HepG2 (cell line): ENCODE measurements at regions not wholly inside any gene's neighbourhood (a gene's known extent, or its start where the extent isn't known, plus 50 kb on each side); places are given as distances from the start of the nearest gene placed in this dataset.

Source experiments
- ATAC-seq: fragments of 200-7000 bp; cut with Tn5 transposase; 3 replicates; pipeline ENCODE4 v1.9.1; 2020; ENCODE audit warnings: mild to moderate bottlenecking, moderate library complexity
- BruUV-seq: library from RNA; stranded (reverse); fragments of 400-500 nt; replicated peaks from 2 replicates; lab custom pipeline; 2021; lab: Mats Ljungman, UMichigan
- CTCF ChIA-PET: fragments of 300-600 bp; formaldehyde crosslinking; extraction: SDS; loops from one replicate; lab custom pipeline; 2021; ENCODE audit warnings: low total read pairs, inconsistent platforms, low intra/inter-chr PET ratio; lab: Yijun Ruan, JAX
- POLR2A ChIA-PET: fragments of 350-600 bp; sonication (Branson Sonifier 250); formaldehyde crosslinking; loops from one replicate; lab custom pipeline; 2020; ENCODE audit warnings: antibody characterized with exemption, inconsistent platforms; lab: Yijun Ruan, JAX
- DNase-seq: peaks from one replicate; pipeline ENCODE4 v3.0.0-alpha.2; 2015; ENCODE audit warnings: low spot score
- FAIRE-seq: peaks from 3 replicates; lab custom pipeline; 2011; peaks lifted over from hg19 to GRCh38; lab: Jason Lieb, UNC
- H2AFZ ChIP-seq: one replicate; pipeline ENCODE4 v1.6.1; 2011; ENCODE audit warnings: low read length, inconsistent platforms
- H3K27ac ChIP-seq: fragments of 300-600 bp; 3 replicates; pipeline ENCODE4 v1.8.0; 2011; ENCODE audit warnings: mixed run types, mild to moderate bottlenecking, mixed read lengths, low read length, inconsistent platforms; ENCODE audit not compliant: insufficient read depth; ENCODE audit errors: extremely low read length
- H3K27me3 ChIP-seq, 2 experiments: fragments of 200-600 bp in 1 of 2; 2 replicates in 1 of 2; 3 replicates in 1 of 2; pipeline versions ENCODE4 v1.6.0 to v1.8.0; 2011; ENCODE audit warnings: low read length in 2 of 2, mild to moderate bottlenecking in 2 of 2, moderate library complexity in 2 of 2, inconsistent platforms in 1 of 2; ENCODE audit not compliant: insufficient read depth in 2 of 2, control insufficient read depth in 1 of 2
- H3K36me3 ChIP-seq, 2 experiments: fragments of 200-600 bp in 1 of 2; replicated peaks in 1 of 2; 2 replicates in 1 of 2; 3 replicates in 1 of 2; pipeline versions ENCODE4 v1.5.1 to v1.8.0; 2011; ENCODE audit warnings: low read length in 2 of 2, inconsistent platforms in 1 of 2; ENCODE audit not compliant: insufficient read depth in 2 of 2, control insufficient read depth in 1 of 2
- H3K4me1 ChIP-seq: 2 replicates; pipeline ENCODE4 v1.5.1; 2012; ENCODE audit warnings: low read length, inconsistent platforms; ENCODE audit not compliant: insufficient read depth
- H3K4me2 ChIP-seq: 2 replicates; pipeline ENCODE4 v1.6.0; 2011; ENCODE audit warnings: low read depth, low read length, inconsistent platforms
- H3K4me3 ChIP-seq, 3 experiments: fragments of 200-600 bp in 1 of 3; sonication (generic), shearing (Covaris generic) in 1 of 3; replicated peaks in 1 of 3; 2 replicates each; pipeline ENCODE4 v1.5.1; 2011 to 2016; ENCODE audit warnings: low read length in 3 of 3, inconsistent platforms in 2 of 3, low read depth in 2 of 3, mild to moderate bottlenecking in 2 of 3, control low read depth in 1 of 3, mixed read lengths in 1 of 3; ENCODE audit not compliant: insufficient read depth in 1 of 3
- H3K79me2 ChIP-seq: one replicate; pipeline ENCODE4 v1.6.1; 2011; ENCODE audit warnings: low read length, inconsistent platforms; ENCODE audit not compliant: insufficient read depth
- H3K9ac ChIP-seq: 2 replicates; pipeline ENCODE4 v1.6.0; 2011; ENCODE audit warnings: mild to moderate bottlenecking, low read depth, low read length, inconsistent platforms; ENCODE audit not compliant: insufficient read depth
- H3K9me3 ChIP-seq: 2 replicates; pipeline ENCODE4 v1.5.1; 2012; ENCODE audit warnings: mild to moderate bottlenecking, low read length
- H4K20me1 ChIP-seq: 2 replicates; pipeline ENCODE4 v1.6.0; 2011; ENCODE audit warnings: inconsistent platforms, mild to moderate bottlenecking, low read length, moderate library complexity; ENCODE audit not compliant: insufficient read depth
- GTF3A ChIP-seq: sonication (generic); formaldehyde crosslinking; conservative IDR thresholded peaks from 2 replicates; pipeline ENCODE4 v1.4.0; 2020; ENCODE audit warnings: mild to moderate bottlenecking, missing genetic modification reagents
- KDM4B ChIP-seq: sonication (generic); formaldehyde crosslinking; IDR thresholded peaks from 2 replicates; pipeline ENCODE4 v1.4.0; 2020; ENCODE audit warnings: missing genetic modification reagents
- MEIS1 ChIP-seq: sonication (generic); formaldehyde crosslinking; IDR thresholded peaks from 2 replicates; pipeline ENCODE4 v1.9.0; 2021; ENCODE audit warnings: mild to moderate bottlenecking, missing genetic modification reagents, moderate library complexity, borderline replicate concordance
- NCOA5 ChIP-seq: sonication (generic); formaldehyde crosslinking; IDR thresholded peaks from 2 replicates; pipeline ENCODE4 v1.4.0; 2020; ENCODE audit warnings: missing genetic modification reagents
- NFE2L2 ChIP-seq: fragments of 150-350 bp; IDR thresholded peaks from 2 replicates; pipeline ENCODE4 v1.6.1; 2014; ENCODE audit warnings: low read length
- SRSF4 ChIP-seq: fragments of 200-400 bp; formaldehyde crosslinking; IDR thresholded peaks from one replicate; pipeline ENCODE4 v1.6.1; 2018; ENCODE audit warnings: mild to moderate bottlenecking, low read depth, low read length, moderate library complexity; ENCODE audit not compliant: poor library complexity, severe bottlenecking
- TBL1XR1 ChIP-seq: fragments of 150-350 bp; IDR thresholded peaks from 2 replicates; pipeline ENCODE4 v1.6.1; 2014; ENCODE audit warnings: borderline replicate concordance, low read length; ENCODE audit not compliant: partially characterized antibody
- TOPORS ChIP-seq: sonication (generic); formaldehyde crosslinking; IDR thresholded peaks from 2 replicates; pipeline ENCODE4 v1.8.0; 2023; ENCODE audit warnings: mild to moderate bottlenecking, missing genetic modification reagents
- ZBTB21 ChIP-seq: sonication (generic); formaldehyde crosslinking; IDR thresholded peaks from 2 replicates; pipeline ENCODE4 v1.4.0; 2020; ENCODE audit warnings: missing genetic modification reagents
- ZBTB8A ChIP-seq: sonication (generic); formaldehyde crosslinking; IDR thresholded peaks from 2 replicates; pipeline ENCODE4 v1.4.0; 2020; ENCODE audit warnings: mild to moderate bottlenecking, low read depth, missing genetic modification reagents, borderline replicate concordance
- ZFP37 ChIP-seq: sonication (generic); formaldehyde crosslinking; IDR thresholded peaks from 2 replicates; pipeline ENCODE4 v1.4.0; 2020; ENCODE audit warnings: missing genetic modification reagents, borderline replicate concordance
- ZNF121 ChIP-seq: sonication (generic); formaldehyde crosslinking; IDR thresholded peaks from 2 replicates; pipeline ENCODE4 v1.5.0; 2020; ENCODE audit warnings: mild to moderate bottlenecking, missing genetic modification reagents
- ZNF296 ChIP-seq: sonication (generic); formaldehyde crosslinking; conservative IDR thresholded peaks from 2 replicates; pipeline ENCODE4 v1.5.0; 2020; ENCODE audit warnings: mild to moderate bottlenecking, missing genetic modification reagents
- ZNF33A ChIP-seq: sonication (generic); formaldehyde crosslinking; IDR thresholded peaks from 2 replicates; pipeline ENCODE4 v1.5.1; 2020; ENCODE audit warnings: missing genetic modification reagents, mild to moderate bottlenecking, moderate library complexity, borderline replicate concordance
- ZNF441 ChIP-seq: sonication (generic); formaldehyde crosslinking; IDR thresholded peaks from 2 replicates; pipeline ENCODE4 v1.7.0; 2021; ENCODE audit warnings: missing genetic modification reagents, borderline replicate concordance
- ZNF766 ChIP-seq: sonication (generic); formaldehyde crosslinking; IDR thresholded peaks from 2 replicates; pipeline ENCODE4 v1.5.0; 2020; ENCODE audit warnings: missing genetic modification reagents, borderline replicate concordance
- WGBS: methylation state at CpG from one replicate; pipeline ENCODE4 v1.1.6; 2017; ENCODE audit warnings: low lambda C conversion rate; 5-methylcytosine and 5-hydroxymethylcytosine counted together
- in situ Hi-C: cut with HindIII; loops from 2 replicates; pipeline ENCODE4 v1.10.0; 2017; ENCODE audit warnings: low pct_unique_long_range_greater_than_20kb; ENCODE audit not compliant: extremely low pct_ligation_motif_present
- intact Hi-C: fragments of 100-400 bp; cut with micrococcal nuclease; formaldehyde crosslinking; loops from one replicate; pipeline ENCODE4 v1.10.0; 2022; ENCODE audit not compliant: unreplicated experiment
- TF ChIP-seq, protein P1 (sequence below): sonication (generic); formaldehyde crosslinking; IDR thresholded peaks from 2 replicates; pipeline ENCODE4 v1.5.0; 2020; ENCODE audit warnings: missing genetic modification reagents, mild to moderate bottlenecking, borderline replicate concordance
- TF ChIP-seq, protein P2 (sequence below): sonication (generic); formaldehyde crosslinking; IDR thresholded peaks from 2 replicates; pipeline ENCODE4 v1.8.1; 2023; ENCODE audit warnings: mild to moderate bottlenecking, missing genetic modification reagents, borderline replicate concordance
- TF ChIP-seq, protein P3 (sequence below): IDR thresholded peaks from 2 replicates; pipeline ENCODE4 v1.6.1; 2018; ENCODE audit warnings: missing genetic modification reagents

GRCh38 chr11:56889986-56890385 lies 98.7 kb upstream of the OR5AK2 start:
- no TSS peak for BruUV-seq
- H3K4me2 ChIP-seq: no peak overlapping the region
- FAIRE-seq: no peak
- ChIA-PET POLR2A (no interaction called here), CTCF (no interaction called here)
- in situ Hi-C loops: no loop called here
- no peak overlapping the region for H3K9ac ChIP-seq
- no peak for TF ChIP-seq ZNF33A
- TF ChIP-seq NFE2L2: no peak
- TF ChIP-seq SRSF4: no peak
- no peak for TF ChIP-seq GTF3A
- no peak for TF ChIP-seq ZNF121 (CRISPR knock-in tag)
- TF ChIP-seq KDM4B (CRISPR knock-in tag): no peak
- TF ChIP-seq, protein P1, sequence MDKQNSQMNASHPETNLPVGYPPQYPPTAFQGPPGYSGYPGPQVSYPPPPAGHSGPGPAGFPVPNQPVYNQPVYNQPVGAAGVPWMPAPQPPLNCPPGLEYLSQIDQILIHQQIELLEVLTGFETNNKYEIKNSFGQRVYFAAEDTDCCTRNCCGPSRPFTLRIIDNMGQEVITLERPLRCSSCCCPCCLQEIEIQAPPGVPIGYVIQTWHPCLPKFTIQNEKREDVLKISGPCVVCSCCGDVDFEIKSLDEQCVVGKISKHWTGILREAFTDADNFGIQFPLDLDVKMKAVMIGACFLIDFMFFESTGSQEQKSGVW (CRISPR knock-in tag): no peak
- no peak for TF ChIP-seq ZNF441 (CRISPR knock-in tag)
- no peak for TF ChIP-seq ZFP37 (CRISPR knock-in tag)
- TF ChIP-seq NCOA5 (CRISPR knock-in tag): no peak
- TF ChIP-seq ZBTB8A (CRISPR knock-in tag): no peak
- TF ChIP-seq TBL1XR1: no peak
- TF ChIP-seq ZNF296 (CRISPR knock-in tag): no peak
- TF ChIP-seq MEIS1 (CRISPR knock-in tag): no peak
- TF ChIP-seq ZNF766 (CRISPR knock-in tag): no peak
- TF ChIP-seq, protein P2, sequence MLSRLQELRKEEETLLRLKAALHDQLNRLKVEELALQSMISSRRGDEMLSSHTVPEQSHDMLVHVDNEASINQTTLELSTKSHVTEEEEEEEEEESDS (CRISPR knock-in tag): no peak
- no peak for TF ChIP-seq ZBTB21 (CRISPR knock-in tag)
- no peak for TF ChIP-seq TOPORS (CRISPR knock-in tag)
- TF ChIP-seq, protein P3, sequence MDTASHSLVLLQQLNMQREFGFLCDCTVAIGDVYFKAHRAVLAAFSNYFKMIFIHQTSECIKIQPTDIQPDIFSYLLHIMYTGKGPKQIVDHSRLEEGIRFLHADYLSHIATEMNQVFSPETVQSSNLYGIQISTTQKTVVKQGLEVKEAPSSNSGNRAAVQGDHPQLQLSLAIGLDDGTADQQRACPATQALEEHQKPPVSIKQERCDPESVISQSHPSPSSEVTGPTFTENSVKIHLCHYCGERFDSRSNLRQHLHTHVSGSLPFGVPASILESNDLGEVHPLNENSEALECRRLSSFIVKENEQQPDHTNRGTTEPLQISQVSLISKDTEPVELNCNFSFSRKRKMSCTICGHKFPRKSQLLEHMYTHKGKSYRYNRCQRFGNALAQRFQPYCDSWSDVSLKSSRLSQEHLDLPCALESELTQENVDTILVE: no peak
- TF ChIP-seq, all 625 proteins: peak for 0
- no peak overlapping the region for H3K27ac ChIP-seq
- peaks cover 18% of the 10 kb centered on the region for H3K4me1 ChIP-seq
- DNase-seq (no peak), ATAC-seq (no peak)
- no peaks in the 10 kb centered on the region for H3K36me3 ChIP-seq
- no peaks in the 10 kb centered on the region for H4K20me1 ChIP-seq
- no peak overlapping the region for H2AFZ ChIP-seq
- no peaks in the 10 kb centered on the region for H3K9me3 ChIP-seq
- no peaks in the 10 kb centered on the region for H3K79me2 ChIP-seq
- peaks cover 0 to 3% of the 10 kb centered on the region in 2 experiments; a peak in 1 of 5 replicates for H3K27me3 ChIP-seq
- intact Hi-C loops: no loop called here
- no peak overlapping the region for H3K4me3 ChIP-seq
- 5% methylated on average over 4 of the region's 4 CpGs for WGBS
